A549 (cell line): ENCODE measurements at regions not wholly inside any gene's neighbourhood (a gene's known extent, or its start where the extent isn't known, plus 50 kb on each side); places are given as distances from the start of the nearest gene placed in this dataset.
A peak's percentile ranks its signal among the peaks of the same experiment; 100 is the strongest.

ENCODE experiments used
- ATAC-seq, 2 experiments: fragments of 200-7000 bp in 1 of 2; fragments of >200 bp in 1 of 2; cut with Nextera tagmentation in 1 of 2; cut with Tn5 transposase in 1 of 2; 3 replicates each; pipeline versions ENCODE4 v1.8.0 to v1.9.1; 2018 to 2020; ENCODE audit warnings: mild to moderate bottlenecking in 1 of 2, moderate library complexity in 1 of 2
- CTCF ChIA-PET: fragments of 300-600 bp; sonication (Branson Sonifier 250); formaldehyde crosslinking; extraction: SDS; loops from one replicate; lab custom pipeline; 2021; ENCODE audit warnings: antibody characterized with exemption, inconsistent platforms; lab: Yijun Ruan, JAX
- POLR2A ChIA-PET: fragments of 350-600 bp; formaldehyde crosslinking; extraction: SDS; loops from one replicate; lab custom pipeline; 2021; ENCODE audit warnings: antibody characterized with exemption, inconsistent platforms; lab: Yijun Ruan, JAX
- DNase-seq, 2 experiments: peaks; one replicate each; pipeline versions ENCODE4 v3.0.0 to v3.0.0-alpha.2; 2011 to 2016; ENCODE audit warnings: low read depth in 1 of 2, low spot score in 1 of 2
- FAIRE-seq: peaks from 2 replicates; lab custom pipeline; 2011; peaks lifted over from hg19 to GRCh38; lab: Jason Lieb, UNC
- H3K27ac ChIP-seq, 2 experiments: fragments of >200 bp; sonication (Bioruptor Twin); formaldehyde crosslinking; 3 replicates each; pipeline ENCODE4 v1.5.1; 2016 to 2017
- H3K4me1 ChIP-seq: fragments of >200 bp; sonication (Bioruptor Twin); formaldehyde crosslinking; 3 replicates; pipeline ENCODE4 v1.6.1; 2016
- H3K4me2 ChIP-seq: fragments of >200 bp; sonication (Bioruptor Twin); formaldehyde crosslinking; 3 replicates; pipeline ENCODE4 v1.6.1; 2016
- H3K4me3 ChIP-seq: fragments of >200 bp; sonication (Bioruptor Twin); formaldehyde crosslinking; 3 replicates; pipeline ENCODE4 v1.5.1; 2016
- H3K9me3 ChIP-seq: fragments of >200 bp; sonication (Bioruptor Twin); formaldehyde crosslinking; 3 replicates; pipeline ENCODE4 v1.6.1; 2016
- CHD4 ChIP-seq: fragments of 200-600 bp; sonication (generic); IDR thresholded peaks from 2 replicates; pipeline ENCODE4 v1.6.1; 2016; ENCODE audit warnings: antibody characterized with exemption, mild to moderate bottlenecking, borderline replicate concordance
- EHF ChIP-seq: fragments of 250-450 bp; sonication (Bioruptor Pico); IDR thresholded peaks from 2 replicates; pipeline ENCODE4 v1.5.0; 2020; ENCODE audit warnings: mild to moderate bottlenecking
- EP300 ChIP-seq, 2 experiments: fragments of >200 bp; sonication (Bioruptor Twin); formaldehyde crosslinking; IDR thresholded peaks; 2 replicates in 1 of 2; 3 replicates in 1 of 2; pipeline ENCODE4 v1.6.1; 2016 to 2017
- FOSB ChIP-seq: fragments of 250-450 bp; sonication (Bioruptor Pico); IDR thresholded peaks from 2 replicates; pipeline ENCODE4 v1.5.0; 2020; ENCODE audit warnings: mild to moderate bottlenecking, moderate library complexity
- HOXB13 ChIP-seq: fragments of 250-450 bp; sonication (Bioruptor Pico); IDR thresholded peaks from 2 replicates; pipeline ENCODE4 v1.5.0; 2020; ENCODE audit warnings: low read depth, mild to moderate bottlenecking, moderate library complexity
- JUN ChIP-seq, 2 experiments: fragments of >200 bp; sonication (Bioruptor Twin); formaldehyde crosslinking; IDR thresholded peaks; 2 replicates in 1 of 2; 3 replicates in 1 of 2; pipeline ENCODE4 v1.6.1; 2016 to 2017
- JUNB ChIP-seq: fragments of >200 bp; sonication (Bioruptor Twin); formaldehyde crosslinking; IDR thresholded peaks from 2 replicates; pipeline ENCODE4 v1.6.1; 2016
- MAFK ChIP-seq: fragments of 450-650 bp; IDR thresholded peaks from 2 replicates; pipeline ENCODE4 v1.6.1; 2014; ENCODE audit not compliant: partially characterized antibody
- MAX ChIP-seq: IDR thresholded peaks from 2 replicates; pipeline ENCODE4 v1.6.1; 2012
- MAZ ChIP-seq: fragments of 150-350 bp; IDR thresholded peaks from 2 replicates; pipeline ENCODE4 v1.6.1; 2014; ENCODE audit warnings: antibody characterized with exemption, low read depth, low read length, borderline replicate concordance
- NPAS2 ChIP-seq: fragments of 250-450 bp; sonication (Bioruptor Pico); IDR thresholded peaks from 2 replicates; pipeline ENCODE4 v1.8.0; 2022; ENCODE audit warnings: mild to moderate bottlenecking, moderate library complexity, borderline replicate concordance
- PBX3 ChIP-seq: IDR thresholded peaks from 2 replicates; pipeline ENCODE4 v1.6.1; 2012
- POLR2AphosphoS2 ChIP-seq: conservative IDR thresholded peaks from 2 replicates; pipeline ENCODE4 v1.6.1; 2012; ENCODE audit warnings: low read length, improper control_type of control experiment, inconsistent platforms
- RAD21 ChIP-seq, 2 experiments: fragments of >200 bp in 1 of 2; sonication (Bioruptor Twin) in 1 of 2; formaldehyde crosslinking in 1 of 2; IDR thresholded peaks in 1 of 2; conservative IDR thresholded peaks in 1 of 2; 2 replicates in 1 of 2; 3 replicates in 1 of 2; pipeline ENCODE4 v1.6.1; 2012 to 2018; ENCODE audit warnings: inconsistent platforms in 1 of 2
- RARB ChIP-seq: fragments of 250-450 bp; sonication (Bioruptor Pico); IDR thresholded peaks from 2 replicates; pipeline ENCODE4 v1.8.0; 2021; ENCODE audit warnings: mild to moderate bottlenecking, moderate library complexity
- RCOR1 ChIP-seq: fragments of 150-350 bp; IDR thresholded peaks from 2 replicates; pipeline ENCODE4 v1.6.1; 2014; ENCODE audit warnings: antibody characterized with exemption, low read length, low read depth
- REST ChIP-seq: fragments of 200-600 bp; sonication (generic); IDR thresholded peaks from 2 replicates; pipeline ENCODE4 v1.6.1; 2016; ENCODE audit warnings: antibody characterized with exemption, mild to moderate bottlenecking, moderate library complexity
- RFX5 ChIP-seq: fragments of 450-650 bp; IDR thresholded peaks from 2 replicates; pipeline ENCODE4 v1.7.1; 2014; ENCODE audit warnings: antibody characterized with exemption, mild to moderate bottlenecking, moderate library complexity
- RNF2 ChIP-seq: fragments of 200-600 bp; sonication (generic); IDR thresholded peaks from 2 replicates; pipeline ENCODE4 v1.6.1; 2016; ENCODE audit warnings: low read depth, mild to moderate bottlenecking, antibody characterized with exemption, moderate library complexity, borderline replicate concordance
- SMC3 ChIP-seq: fragments of >200 bp; sonication (Bioruptor Twin); formaldehyde crosslinking; IDR thresholded peaks from 3 replicates; pipeline ENCODE4 v1.6.1; 2018; ENCODE audit warnings: inconsistent platforms
- TP53 ChIP-seq: fragments of 250-450 bp; sonication (Bioruptor Pico); IDR thresholded peaks from 2 replicates; pipeline ENCODE4 v1.5.0; 2021; ENCODE audit warnings: mild to moderate bottlenecking, moderate library complexity
- ZFP36 ChIP-seq: fragments of 450-650 bp; IDR thresholded peaks from 2 replicates; pipeline ENCODE4 v1.6.1; 2014; ENCODE audit warnings: borderline replicate concordance; ENCODE audit not compliant: partially characterized antibody
- ZNF302 ChIP-seq: fragments of 250-450 bp; sonication (Bioruptor Pico); IDR thresholded peaks from 2 replicates; pipeline ENCODE4 v1.9.0; 2021; ENCODE audit warnings: inconsistent platforms, mild to moderate bottlenecking, moderate library complexity
- ZSCAN20 ChIP-seq: fragments of 250-450 bp; sonication (Bioruptor Pico); IDR thresholded peaks from 2 replicates; pipeline ENCODE4 v1.8.0; 2022; ENCODE audit warnings: mild to moderate bottlenecking, moderate library complexity
- WGBS: methylation state at CpG from one replicate; pipeline ENCODE4 v1.1.6; 2017; ENCODE audit errors: missing lambda C conversion rate; 5-methylcytosine and 5-hydroxymethylcytosine counted together
- TF ChIP-seq, protein P1 (sequence below): IDR thresholded peaks from 2 replicates; pipeline ENCODE4 v1.6.1; 2012; ENCODE audit warnings: low read depth, borderline replicate concordance

GRCh38 chr20:11377761-11378160 is 539.9 kb upstream of the BTBD3 start:
- H3K9me3 ChIP-seq, result peaks cover 5% of the 10 kb centered on the region; the same call in 1 of the 3 replicates
- ChIA-PET CTCF (interaction anchor here (0.8 kb wide), 1 partner anchor 9 kb away, joined by 3 read pairs; no protein-coding TSS in a partner anchor), POLR2A (no interaction called here)
- H3K4me2 ChIP-seq, result no peak overlapping the region
- no peak overlapping the region for H3K4me3 ChIP-seq
- FAIRE-seq, result peak; percentile 23
- DNase-seq, result no peak
- TF ChIP-seq MAFK, result peak; percentile 67
- no peak for TF ChIP-seq MAZ
- H3K27ac ChIP-seq, result no peak overlapping the region; a peak in 1 of 6 replicates
- 74% methylated on average over 2 of the region's 2 CpGs for WGBS
- ATAC-seq, result no peak
- peaks cover 27% of the 10 kb centered on the region for H3K4me1 ChIP-seq

DNA sequence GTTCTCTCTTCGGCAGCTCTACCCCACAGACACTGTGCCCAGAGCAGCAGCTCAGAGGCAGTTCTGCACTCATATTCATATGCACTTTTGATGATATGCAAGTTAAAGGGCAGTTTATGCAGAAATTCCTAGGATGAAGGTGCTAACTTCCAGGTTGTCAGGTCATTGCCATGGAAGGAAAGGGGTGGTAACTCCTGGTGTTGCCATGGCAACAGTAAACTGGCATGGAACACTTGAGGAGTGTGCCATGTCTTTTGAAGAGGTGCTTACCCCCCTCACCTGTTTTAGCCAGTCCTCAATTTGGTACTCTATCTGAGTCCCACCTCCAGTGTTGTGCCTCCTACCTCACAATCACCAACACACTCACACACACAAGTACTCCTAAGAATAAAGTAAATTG is 539.4 kb upstream of the BTBD3 start:
- peaks cover 5% of the 10 kb centered on the region; the same call in 1 of the 3 replicates for H3K9me3 ChIP-seq
- 100% methylated on average over 1 of the region's 1 CpG for WGBS
- no peak overlapping the region; a peak in 1 of 6 replicates for H3K27ac ChIP-seq
- H3K4me2 ChIP-seq, result no peak overlapping the region
- CTCF ChIA-PET, result interaction anchor here (0.8 kb wide), 1 partner anchor 9 kb away, joined by 3 read pairs; no protein-coding TSS in a partner anchor
- POLR2A ChIA-PET, result no interaction called here
- H3K4me3 ChIP-seq, result no peak overlapping the region
- no peak for ATAC-seq
- H3K4me1 ChIP-seq, result peaks cover 22% of the 10 kb centered on the region
- FAIRE-seq, result no peak
- TF ChIP-seq NPAS2 (CRISPR knock-in tag) (no peak), FOSB (CRISPR knock-in tag) (no peak), CHD4 (no peak), RFX5 (no peak), REST (no peak), RARB (no peak), JUN (IDR thresholded peaks at IDR 0.05) (no peak), EHF (no peak)
- no peak for DNase-seq

- POLR2A ChIA-PET, result no interaction called here
- peaks cover 8% of the 10 kb centered on the region; the same call in 1 of the 3 replicates for H3K9me3 ChIP-seq
- FAIRE-seq (no peak), DNase-seq (no peak), ATAC-seq (no peak)
- peaks cover 20% of the 10 kb centered on the region for H3K4me1 ChIP-seq
- WGBS, result 88% methylated on average over 16 of the region's 16 CpGs
- no peak for TF ChIP-seq RARB
- TF ChIP-seq EP300 (IDR thresholded peaks at IDR 0.05), result no peak
- TF ChIP-seq RFX5, result no peak
- no peak for TF ChIP-seq TP53 (CRISPR knock-in tag)
- no peak for TF ChIP-seq ZFP36
- no peak for TF ChIP-seq RAD21 (conservative IDR thresholded peaks at IDR 0.05 in 1 of 2, IDR thresholded peaks at IDR 0.05 in 1 of 2)
- TF ChIP-seq SMC3, result no peak
- no peak for TF ChIP-seq MAX
- TF ChIP-seq MAFK, result no peak
- TF ChIP-seq RNF2, result no peak
- TF ChIP-seq, protein P1, sequence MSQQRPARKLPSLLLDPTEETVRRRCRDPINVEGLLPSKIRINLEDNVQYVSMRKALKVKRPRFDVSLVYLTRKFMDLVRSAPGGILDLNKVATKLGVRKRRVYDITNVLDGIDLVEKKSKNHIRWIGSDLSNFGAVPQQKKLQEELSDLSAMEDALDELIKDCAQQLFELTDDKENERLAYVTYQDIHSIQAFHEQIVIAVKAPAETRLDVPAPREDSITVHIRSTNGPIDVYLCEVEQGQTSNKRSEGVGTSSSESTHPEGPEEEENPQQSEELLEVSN, result no peak
- no peak for TF ChIP-seq JUNB
- no peak for TF ChIP-seq HOXB13 (CRISPR knock-in tag)
- no peak for TF ChIP-seq PBX3
- no peak for TF ChIP-seq EHF
- no peak for TF ChIP-seq ZNF302 (CRISPR knock-in tag)
- no peak for TF ChIP-seq ZSCAN20
- TF ChIP-seq RCOR1, result no peak
- no peak for TF ChIP-seq POLR2AphosphoS2
- TF ChIP-seq, all 56 proteins: peak for 0
- no peak overlapping the region for H3K4me3 ChIP-seq
- peak overlapping the region in 1 of 2 experiments; percentile 5; a peak in 1 of 6 replicates for H3K27ac ChIP-seq
- H3K4me2 ChIP-seq, result no peak overlapping the region
- CTCF ChIA-PET, result no interaction called here
Measured at GRCh38 chr20:11379257-11380011, 538.3 kb upstream of the BTBD3 start.
